ENCODE measurements at regions not wholly inside any gene's neighbourhood (a gene's known extent, or its start where the extent isn't known, plus 50 kb on each side); places are given as distances from the start of the nearest gene placed in this dataset.

DNA sequence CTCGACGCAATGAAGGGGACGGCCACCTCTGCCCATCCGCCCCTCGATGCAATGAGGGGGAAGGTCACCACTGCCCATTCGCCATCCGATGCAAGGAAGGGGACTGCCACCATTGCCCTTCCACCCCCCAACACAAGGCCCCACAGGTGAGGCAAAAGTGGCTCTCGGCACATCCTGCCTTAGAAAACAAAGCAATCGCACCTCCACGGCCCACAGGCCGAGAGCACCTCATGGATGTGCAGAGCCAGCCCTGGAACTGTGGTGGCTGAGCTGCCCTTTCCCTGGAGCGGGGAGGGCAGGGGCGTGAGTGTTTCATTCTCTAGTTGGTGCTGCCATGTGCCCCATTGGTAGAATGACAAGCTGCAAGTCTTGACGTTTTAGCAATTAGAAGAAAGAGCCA lies 320.6 kb upstream of the SALL3 start:
- Histone ChIP-seq H3K9me3 (ENCODE audit: control insufficient read depth, low read length) (no peaks in the 10 kb centered on the region), H3K36me3 (ENCODE audit: control insufficient read depth, insufficient read depth, low read length, severe bottlenecking) (no peaks in the 10 kb centered on the region), H3K4me3 (ENCODE audit: low read length) (no peak overlapping the region), H3K27me3 (replicated peaks; ENCODE audit: control insufficient read depth, insufficient read depth, low read length) (peaks cover 3% of the 10 kb centered on the region), H3K9ac (ENCODE audit: low read length) (no peak overlapping the region), H3K4me1 (ENCODE audit: control insufficient read depth, insufficient read depth, low read length) (no peaks in the 10 kb centered on the region)
- no peak for DNase-seq (ENCODE audit: low read depth)

DNA sequence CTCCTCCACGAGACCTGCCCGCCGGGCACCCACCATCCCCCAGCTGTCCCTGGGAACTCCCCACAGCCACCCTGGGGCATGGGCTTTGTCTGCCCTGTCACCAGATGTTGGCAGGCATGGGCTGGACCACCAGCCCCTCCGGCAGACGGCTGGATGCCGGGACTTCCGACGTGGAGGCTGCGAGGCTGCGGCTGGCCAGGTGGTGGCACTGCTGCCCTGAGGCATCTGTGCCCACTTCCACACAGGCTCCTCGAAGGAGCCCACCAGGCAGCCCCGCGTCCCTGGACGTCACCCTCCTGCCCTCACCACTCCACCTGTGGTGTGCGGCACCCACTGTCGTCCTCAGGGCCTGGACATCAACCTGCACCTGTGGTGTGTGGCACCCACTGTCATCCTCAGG lies 319.9 kb upstream of the SALL3 start:
- DNase-seq (ENCODE audit: low read depth): no peak
- H3K4me3 ChIP-seq (ENCODE audit: low read length): no peak overlapping the region
- peaks cover 3% of the 10 kb centered on the region for H3K27me3 ChIP-seq (replicated peaks; ENCODE audit: control insufficient read depth, insufficient read depth, low read length)

DNA sequence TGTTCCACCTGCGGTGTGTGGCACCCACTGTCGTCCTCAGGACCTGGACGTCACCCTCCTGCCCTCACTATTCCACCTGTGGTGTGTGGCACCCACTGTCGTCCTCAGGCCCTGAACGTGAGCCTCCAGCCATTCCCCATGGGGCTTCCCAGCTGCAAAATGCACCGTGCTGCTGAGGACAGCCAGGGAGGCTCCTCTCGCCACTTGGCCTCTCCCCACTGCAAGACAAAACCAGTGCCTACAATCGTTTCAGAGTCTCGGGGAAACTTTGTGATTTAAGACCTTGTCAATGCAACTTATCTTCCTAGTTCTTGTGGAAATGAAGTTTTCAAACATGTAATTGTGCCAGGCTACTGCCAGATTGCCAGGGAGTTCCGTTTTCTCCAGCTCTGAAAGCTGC lies 319.3 kb upstream of the SALL3 start:
- no peaks in the 10 kb centered on the region for H3K36me3 ChIP-seq (ENCODE audit: control insufficient read depth, insufficient read depth, low read length, severe bottlenecking)
- H3K27me3 ChIP-seq (replicated peaks; ENCODE audit: control insufficient read depth, insufficient read depth, low read length): peaks cover 3% of the 10 kb centered on the region
- no peaks in the 10 kb centered on the region for H3K4me1 ChIP-seq (ENCODE audit: control insufficient read depth, insufficient read depth, low read length)
- DNase-seq (ENCODE audit: low read depth): no peak
- no peaks in the 10 kb centered on the region for H3K9me3 ChIP-seq (ENCODE audit: control insufficient read depth, low read length)
- no peak overlapping the region for H3K9ac ChIP-seq (ENCODE audit: low read length)
- no peak overlapping the region for H3K4me3 ChIP-seq (ENCODE audit: low read length)

More for the DNA sequence above, 319.9 kb upstream of the SALL3 start:
- H3K4me1 ChIP-seq (ENCODE audit: control insufficient read depth, insufficient read depth, low read length): no peaks in the 10 kb centered on the region
- no peaks in the 10 kb centered on the region for H3K36me3 ChIP-seq (ENCODE audit: control insufficient read depth, insufficient read depth, low read length, severe bottlenecking)
- H3K9me3 ChIP-seq (ENCODE audit: control insufficient read depth, low read length): no peaks in the 10 kb centered on the region
- no peak overlapping the region for H3K9ac ChIP-seq (ENCODE audit: low read length)

DNA sequence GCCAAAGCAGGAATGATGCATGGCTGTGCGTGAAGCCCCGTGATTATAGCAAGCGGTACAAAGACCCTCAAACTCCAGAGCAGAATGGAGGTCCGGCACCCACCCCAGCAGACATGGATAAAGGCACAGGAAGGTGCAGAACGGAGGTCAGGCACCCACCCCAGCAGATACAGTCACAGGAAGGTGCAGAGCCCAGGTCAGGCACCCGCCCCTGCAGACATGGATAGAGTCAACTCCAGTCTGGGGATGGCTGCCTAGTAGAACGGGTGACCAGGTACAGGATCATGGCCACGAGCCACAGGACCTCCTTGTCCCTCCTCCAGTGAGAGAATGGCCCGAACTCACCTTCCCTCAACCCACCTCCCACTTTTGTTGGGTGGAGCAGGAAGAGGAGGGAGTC lies 318.3 kb upstream of the SALL3 start:
- DNase-seq (ENCODE audit: low read depth): no peak
- H3K27me3 ChIP-seq (replicated peaks; ENCODE audit: control insufficient read depth, insufficient read depth, low read length): peaks cover 3% of the 10 kb centered on the region

DNA sequence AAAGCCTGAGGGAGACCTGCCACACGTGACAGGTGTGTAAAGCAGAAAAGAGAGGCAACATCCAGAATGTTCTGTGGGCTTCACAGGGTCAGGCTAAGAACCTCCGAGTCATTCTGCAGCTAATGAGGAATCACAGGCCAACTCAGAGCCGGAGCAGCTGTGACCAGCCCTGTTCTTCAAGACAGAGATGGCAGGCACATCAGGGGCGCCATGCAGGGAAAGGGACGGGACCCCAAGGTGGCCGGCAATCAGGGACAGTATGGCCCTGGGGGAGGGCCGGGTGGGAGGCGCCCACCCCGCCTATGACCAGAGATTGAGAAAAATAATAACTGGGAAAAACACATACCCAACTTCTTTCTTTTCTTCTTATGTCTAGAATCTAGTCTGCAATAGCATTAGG lies 316.7 kb upstream of the SALL3 start:
- no peak overlapping the region for H3K4me3 ChIP-seq (ENCODE audit: low read length)
- no peak for DNase-seq (ENCODE audit: low read depth)
- H3K9ac ChIP-seq (ENCODE audit: low read length): no peak overlapping the region
- H3K27me3 ChIP-seq (replicated peaks; ENCODE audit: control insufficient read depth, insufficient read depth, low read length): peaks cover 3% of the 10 kb centered on the region
- no peaks in the 10 kb centered on the region for H3K36me3 ChIP-seq (ENCODE audit: control insufficient read depth, insufficient read depth, low read length, severe bottlenecking)
- no peaks in the 10 kb centered on the region for H3K4me1 ChIP-seq (ENCODE audit: control insufficient read depth, insufficient read depth, low read length)
- no peaks in the 10 kb centered on the region for H3K9me3 ChIP-seq (ENCODE audit: control insufficient read depth, low read length)

More for the DNA sequence above, 318.3 kb upstream of the SALL3 start:
- H3K4me3 ChIP-seq (ENCODE audit: low read length): no peak overlapping the region
- no peaks in the 10 kb centered on the region for H3K9me3 ChIP-seq (ENCODE audit: control insufficient read depth, low read length)
- no peaks in the 10 kb centered on the region for H3K36me3 ChIP-seq (ENCODE audit: control insufficient read depth, insufficient read depth, low read length, severe bottlenecking)
- H3K9ac ChIP-seq (ENCODE audit: low read length): no peak overlapping the region
- no peaks in the 10 kb centered on the region for H3K4me1 ChIP-seq (ENCODE audit: control insufficient read depth, insufficient read depth, low read length)

DNA sequence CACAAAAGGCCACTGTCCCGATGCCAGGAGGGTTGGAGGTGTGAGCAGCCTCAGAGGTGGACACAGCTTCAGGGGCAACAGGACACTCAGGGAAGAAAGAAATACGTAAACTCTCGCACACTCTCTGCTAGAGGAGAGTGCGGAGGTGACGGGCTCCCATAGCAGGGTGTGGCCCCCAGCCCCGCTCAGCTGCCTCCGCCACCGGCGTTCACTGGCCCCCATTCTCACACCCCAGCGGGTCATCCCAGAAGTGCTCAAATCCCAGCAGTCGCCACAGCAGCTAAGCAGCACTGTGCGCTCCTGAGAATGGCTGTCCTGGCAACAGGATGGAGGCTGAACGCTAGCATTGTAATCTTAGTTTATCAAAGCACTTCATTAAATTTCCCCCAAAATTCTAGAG lies 315.6 kb upstream of the SALL3 start:
- Histone ChIP-seq H3K4me3 (ENCODE audit: low read length) (no peak overlapping the region), H3K27me3 (replicated peaks; ENCODE audit: control insufficient read depth, insufficient read depth, low read length) (peaks cover 3% of the 10 kb centered on the region), H3K9ac (ENCODE audit: low read length) (no peak overlapping the region), H3K36me3 (ENCODE audit: control insufficient read depth, insufficient read depth, low read length, severe bottlenecking) (no peaks in the 10 kb centered on the region), H3K9me3 (ENCODE audit: control insufficient read depth, low read length) (no peaks in the 10 kb centered on the region), H3K4me1 (ENCODE audit: control insufficient read depth, insufficient read depth, low read length) (no peaks in the 10 kb centered on the region)
- no peak for DNase-seq (ENCODE audit: low read depth)

DNA sequence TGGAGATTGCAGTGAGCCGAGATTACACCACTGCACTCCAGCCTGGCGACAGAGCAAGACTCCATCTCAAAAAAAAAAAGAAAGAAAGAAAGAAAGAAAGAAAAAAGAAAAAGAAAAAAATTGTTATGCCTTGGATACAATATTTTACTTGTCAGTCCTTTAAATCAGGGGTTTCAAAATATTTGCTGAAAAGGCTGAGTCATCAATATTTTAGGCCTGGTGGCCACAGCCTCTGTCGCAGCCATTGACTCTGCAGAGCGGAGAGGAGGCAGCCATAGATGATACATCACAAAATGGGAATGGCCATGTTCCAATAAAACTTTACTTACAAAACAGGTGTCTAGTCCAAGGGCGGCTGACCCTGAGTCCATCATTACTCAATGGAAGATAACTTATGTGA lies 314.8 kb upstream of the SALL3 start:
- Histone ChIP-seq H3K4me1 (ENCODE audit: control insufficient read depth, insufficient read depth, low read length) (no peaks in the 10 kb centered on the region), H3K9me3 (ENCODE audit: control insufficient read depth, low read length) (no peaks in the 10 kb centered on the region), H3K36me3 (ENCODE audit: control insufficient read depth, insufficient read depth, low read length, severe bottlenecking) (no peaks in the 10 kb centered on the region), H3K4me3 (ENCODE audit: low read length) (no peak overlapping the region), H3K27me3 (replicated peaks; ENCODE audit: control insufficient read depth, insufficient read depth, low read length) (peaks cover 3% of the 10 kb centered on the region), H3K9ac (ENCODE audit: low read length) (no peak overlapping the region)
- DNase-seq (ENCODE audit: low read depth): no peak

DNA sequence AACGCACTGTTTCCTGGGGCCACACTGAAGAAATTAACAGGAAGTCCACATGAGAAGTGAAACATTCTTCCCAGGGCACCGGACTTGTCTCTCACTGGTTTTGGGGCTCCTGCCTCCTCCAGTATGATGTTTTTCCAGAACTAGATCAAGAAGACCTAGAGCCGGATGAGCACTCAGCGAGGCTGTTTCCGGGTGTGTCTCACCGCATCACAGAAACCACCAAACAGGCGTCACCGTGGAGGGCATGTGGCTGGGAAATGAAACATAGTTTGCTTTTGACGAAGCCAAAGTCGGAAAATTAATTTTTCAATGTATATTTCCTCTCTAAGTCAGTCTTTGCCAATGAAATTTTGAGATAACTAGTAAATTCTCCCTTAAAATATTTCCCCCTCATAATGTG lies 314.0 kb upstream of the SALL3 start:
- Histone ChIP-seq H3K9me3 (ENCODE audit: control insufficient read depth, low read length) (no peaks in the 10 kb centered on the region), H3K4me1 (ENCODE audit: control insufficient read depth, insufficient read depth, low read length) (no peaks in the 10 kb centered on the region), H3K27me3 (replicated peaks; ENCODE audit: control insufficient read depth, insufficient read depth, low read length) (peaks cover 3% of the 10 kb centered on the region), H3K36me3 (ENCODE audit: control insufficient read depth, insufficient read depth, low read length, severe bottlenecking) (no peaks in the 10 kb centered on the region), H3K4me3 (ENCODE audit: low read length) (no peak overlapping the region), H3K9ac (ENCODE audit: low read length) (no peak overlapping the region)
- DNase-seq (ENCODE audit: low read depth): no peak

DNA sequence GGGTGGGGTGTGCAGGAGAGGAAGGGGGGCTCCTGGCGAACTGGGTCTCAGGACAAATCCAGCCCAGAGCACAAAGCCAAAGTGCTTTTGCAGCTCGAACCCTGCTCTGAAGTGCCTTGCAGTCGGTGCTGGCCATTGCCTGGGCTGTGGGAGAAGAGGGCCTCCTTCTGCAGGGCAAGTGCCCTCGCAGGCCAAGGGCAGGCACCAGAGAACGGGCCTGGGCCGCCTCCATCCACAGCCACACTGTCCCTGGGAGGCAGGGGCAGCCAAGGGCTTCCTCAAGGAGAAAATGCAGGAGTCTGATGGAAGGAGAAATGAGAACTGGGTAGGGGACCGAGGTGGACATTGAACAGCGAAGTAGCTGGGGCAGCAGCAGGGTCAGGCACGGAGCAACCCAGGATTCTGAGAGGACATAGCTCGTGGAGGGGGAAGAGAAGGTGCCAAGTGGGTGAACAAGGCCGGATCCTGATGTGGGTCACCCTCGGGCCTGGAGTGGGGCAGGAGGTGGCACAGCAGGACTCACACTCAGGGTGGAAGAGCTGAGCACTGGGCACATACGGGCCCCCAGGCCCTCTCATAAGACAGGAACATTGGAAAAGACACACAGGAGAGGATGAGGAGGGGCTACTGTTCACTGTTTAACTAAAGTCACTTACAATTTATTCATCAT lies 312.8 kb upstream of the SALL3 start:
- H3K36me3 ChIP-seq (ENCODE audit: control insufficient read depth, insufficient read depth, low read length, severe bottlenecking): no peaks in the 10 kb centered on the region
- no peak for DNase-seq (ENCODE audit: low read depth)
- no peaks in the 10 kb centered on the region for H3K27me3 ChIP-seq (replicated peaks; ENCODE audit: control insufficient read depth, insufficient read depth, low read length)
- no peak overlapping the region for H3K4me3 ChIP-seq (ENCODE audit: low read length)
- H3K4me1 ChIP-seq (ENCODE audit: control insufficient read depth, insufficient read depth, low read length): no peaks in the 10 kb centered on the region
- no peak overlapping the region for H3K9ac ChIP-seq (ENCODE audit: low read length)
- H3K9me3 ChIP-seq (ENCODE audit: control insufficient read depth, low read length): no peaks in the 10 kb centered on the region

DNA sequence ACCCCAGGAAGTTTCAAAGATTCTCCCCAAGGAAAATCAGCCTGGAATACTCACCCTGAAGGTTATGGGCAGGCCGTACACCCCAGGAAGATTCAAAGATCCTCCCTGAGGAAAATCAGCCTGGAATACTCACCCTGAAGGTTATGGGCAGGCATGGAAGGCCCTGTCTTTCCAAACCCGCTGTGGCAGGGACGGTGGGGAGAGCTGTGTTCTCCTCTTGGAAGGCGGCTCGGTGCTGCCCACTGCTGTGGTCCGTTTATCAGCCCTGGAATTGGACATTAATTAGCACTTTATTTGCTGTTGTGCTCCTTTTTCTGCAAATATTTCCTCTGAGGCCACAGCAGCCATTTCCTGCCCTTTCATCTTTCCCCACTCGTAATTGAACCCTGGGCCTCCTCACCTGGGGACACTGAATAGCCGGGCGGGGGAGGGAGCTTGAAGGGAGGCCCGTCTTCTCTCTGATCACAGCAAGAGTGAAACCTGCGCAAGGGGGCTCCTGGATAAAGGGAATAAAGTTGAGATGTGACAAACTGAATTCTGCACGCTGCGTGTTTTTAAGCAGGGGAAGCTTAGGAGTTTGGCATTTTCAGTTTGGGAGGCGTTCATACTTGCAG lies 308.7 kb upstream of the SALL3 start:
- DNase-seq (ENCODE audit: low read depth): no peak
- Histone ChIP-seq H3K4me1 (ENCODE audit: control insufficient read depth, insufficient read depth, low read length) (no peaks in the 10 kb centered on the region), H3K9ac (ENCODE audit: low read length) (no peak overlapping the region), H3K27me3 (replicated peaks; ENCODE audit: control insufficient read depth, insufficient read depth, low read length) (no peaks in the 10 kb centered on the region), H3K9me3 (ENCODE audit: control insufficient read depth, low read length) (no peaks in the 10 kb centered on the region), H3K36me3 (ENCODE audit: control insufficient read depth, insufficient read depth, low read length, severe bottlenecking) (no peaks in the 10 kb centered on the region), H3K4me3 (ENCODE audit: low read length) (no peak overlapping the region)

DNA sequence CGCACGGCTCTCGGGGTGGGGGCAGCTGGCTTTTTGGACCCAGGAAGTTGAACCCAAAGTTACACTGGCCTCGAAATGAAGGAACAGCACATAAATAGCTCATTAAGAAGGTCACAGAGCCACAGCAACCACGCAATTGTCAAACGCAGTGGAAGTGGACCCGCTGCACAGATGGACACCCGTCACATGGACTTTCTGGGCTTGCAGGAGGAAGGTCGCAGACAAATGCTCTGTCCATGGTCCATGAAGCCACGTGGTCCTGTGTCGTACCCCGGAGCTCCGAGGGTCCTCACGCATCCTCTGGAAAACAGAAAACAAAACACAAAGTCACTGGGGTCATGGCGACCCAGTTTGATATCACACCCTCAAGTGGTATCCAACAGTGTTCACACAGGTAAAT lies 308.1 kb upstream of the SALL3 start:
- no peak for DNase-seq (ENCODE audit: low read depth)
- no peak overlapping the region for H3K4me3 ChIP-seq (ENCODE audit: low read length)
- no peaks in the 10 kb centered on the region for H3K4me1 ChIP-seq (ENCODE audit: control insufficient read depth, insufficient read depth, low read length)
- no peak overlapping the region for H3K9ac ChIP-seq (ENCODE audit: low read length)
- H3K36me3 ChIP-seq (ENCODE audit: control insufficient read depth, insufficient read depth, low read length, severe bottlenecking): no peaks in the 10 kb centered on the region
- H3K27me3 ChIP-seq (replicated peaks; ENCODE audit: control insufficient read depth, insufficient read depth, low read length): no peaks in the 10 kb centered on the region
- no peaks in the 10 kb centered on the region for H3K9me3 ChIP-seq (ENCODE audit: control insufficient read depth, low read length)
